Gastroesophageal sphincter (tissue), 4 donors: ENCODE measurements at regions not wholly inside any gene's neighbourhood (a gene's known extent, or its start where the extent isn't known, plus 50 kb on each side); places are given as distances from the start of the nearest gene placed in this dataset.

Experiments
- ATAC-seq: fragments of 150-250 bp; one replicate; pipeline ENCODE4 v1.9.1; 2016; ENCODE audit warnings: mild to moderate bottlenecking, moderate library complexity
- H3K27ac ChIP-seq, 4 donors: fragments of 200-600 bp; sonication (generic) in 3 of 4; 1 replicate in 3 of 4; 2 replicates in 1 of 4; pipeline ENCODE4 v1.5.1; 2016 to 2019
- H3K27me3 ChIP-seq: fragments of 200-600 bp; sonication (generic); one replicate; pipeline ENCODE4 v1.5.1; 2019
- H3K36me3 ChIP-seq, 2 donors: fragments of 200-600 bp; sonication (generic); one replicate each; pipeline ENCODE4 v1.5.1; 2019; ENCODE audit warnings: control low read depth in 1 of 2
- H3K4me1 ChIP-seq, 3 donors: fragments of 200-600 bp; sonication (generic); 1 replicate in 2 of 3; 2 replicates in 1 of 3; pipeline ENCODE4 v1.5.1; 2016 to 2019; ENCODE audit warnings: control low read depth in 2 of 3
- H3K4me3 ChIP-seq, 2 donors: fragments of 200-600 bp; sonication (generic); one replicate each; pipeline ENCODE4 v1.5.1; 2019; ENCODE audit warnings: mild to moderate bottlenecking in 1 of 2, moderate library complexity in 1 of 2
- H3K9me3 ChIP-seq, 3 donors: fragments of 200-600 bp; sonication (generic); one replicate each; pipeline ENCODE4 v1.5.1; 2017 to 2019; ENCODE audit warnings: control low read depth in 2 of 3
- EP300 ChIP-seq: sonication (generic); formaldehyde crosslinking; IDR thresholded peaks from one replicate; pipeline ENCODE4 v1.6.1; 2017; ENCODE audit warnings: antibody characterized with exemption, mild to moderate bottlenecking
- POLR2A ChIP-seq, 2 donors: fragments of 450-650 bp; IDR thresholded peaks; one replicate each; pipeline ENCODE4 v1.6.1; 2017; ENCODE audit warnings: antibody characterized with exemption in 2 of 2, mild to moderate bottlenecking in 2 of 2, moderate library complexity in 1 of 2
- POLR2AphosphoS5 ChIP-seq: sonication (generic); formaldehyde crosslinking; IDR thresholded peaks from one replicate; pipeline ENCODE4 v1.6.1; 2017; ENCODE audit warnings: antibody characterized with exemption
- WGBS, 2 donors: methylation state at CpG; one replicate each; pipeline ENCODE4 v1.1.5; 2018; ENCODE audit warnings: low coverage in 1 of 2; 5-methylcytosine and 5-hydroxymethylcytosine counted together
- TF ChIP-seq, protein P1 (sequence below), 4 experiments: fragments of 200-600 bp in 2 of 4; fragments of 450-650 bp in 2 of 4; sonication (generic) in 1 of 4; IDR thresholded peaks; one replicate each; pipeline ENCODE4 v1.5.1; 2017 to 2019; ENCODE audit warnings: antibody characterized with exemption in 4 of 4, mild to moderate bottlenecking in 2 of 4, moderate library complexity in 2 of 4

- H3K4me3 ChIP-seq = no peak overlapping the region
- TF ChIP-seq POLR2A (IDR thresholded peaks at IDR 0.05) = no peak
- no peak for TF ChIP-seq POLR2AphosphoS5
- no peak for TF ChIP-seq EP300
- TF ChIP-seq, protein P1, sequence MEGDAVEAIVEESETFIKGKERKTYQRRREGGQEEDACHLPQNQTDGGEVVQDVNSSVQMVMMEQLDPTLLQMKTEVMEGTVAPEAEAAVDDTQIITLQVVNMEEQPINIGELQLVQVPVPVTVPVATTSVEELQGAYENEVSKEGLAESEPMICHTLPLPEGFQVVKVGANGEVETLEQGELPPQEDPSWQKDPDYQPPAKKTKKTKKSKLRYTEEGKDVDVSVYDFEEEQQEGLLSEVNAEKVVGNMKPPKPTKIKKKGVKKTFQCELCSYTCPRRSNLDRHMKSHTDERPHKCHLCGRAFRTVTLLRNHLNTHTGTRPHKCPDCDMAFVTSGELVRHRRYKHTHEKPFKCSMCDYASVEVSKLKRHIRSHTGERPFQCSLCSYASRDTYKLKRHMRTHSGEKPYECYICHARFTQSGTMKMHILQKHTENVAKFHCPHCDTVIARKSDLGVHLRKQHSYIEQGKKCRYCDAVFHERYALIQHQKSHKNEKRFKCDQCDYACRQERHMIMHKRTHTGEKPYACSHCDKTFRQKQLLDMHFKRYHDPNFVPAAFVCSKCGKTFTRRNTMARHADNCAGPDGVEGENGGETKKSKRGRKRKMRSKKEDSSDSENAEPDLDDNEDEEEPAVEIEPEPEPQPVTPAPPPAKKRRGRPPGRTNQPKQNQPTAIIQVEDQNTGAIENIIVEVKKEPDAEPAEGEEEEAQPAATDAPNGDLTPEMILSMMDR (IDR thresholded peaks at IDR 0.05) = no peak
- H3K36me3 ChIP-seq = no peaks in the 10 kb centered on the region
- H3K27ac ChIP-seq = no peak overlapping the region
- peaks cover 0 to 9% (median 0%) of the 10 kb centered on the region in 3 donors for H3K4me1 ChIP-seq
- 47 to 52% methylated on average over 9 to 11 of the region's 11 CpGs for WGBS, 2 donors
- no peaks in the 10 kb centered on the region for H3K9me3 ChIP-seq
- H3K27me3 ChIP-seq = no peaks in the 10 kb centered on the region
- ATAC-seq = no peak
These were observed 143.9 kb downstream of the KCNJ2 start for GRCh38 chr17:70313086-70313852.

DNA sequence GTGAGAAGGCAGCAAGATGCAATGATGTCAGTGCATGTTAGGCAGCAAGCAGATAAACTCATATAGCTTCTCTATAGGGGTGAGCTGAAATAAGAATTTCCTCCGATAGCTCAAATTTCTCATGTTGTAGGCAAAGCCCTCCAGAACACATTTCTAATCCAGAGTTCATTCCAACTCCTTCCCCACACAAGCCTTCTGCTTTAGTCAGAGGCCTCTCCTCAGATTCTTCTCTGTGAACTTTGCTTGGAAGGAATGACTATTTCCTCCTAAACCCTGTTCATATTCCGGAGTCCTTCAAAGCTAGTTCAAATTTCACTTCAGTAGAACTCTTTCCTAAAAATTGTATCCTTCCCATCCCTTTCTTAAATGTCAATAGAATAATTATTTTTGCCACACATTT, 144.8 kb downstream of the KCNJ2 start:
- no peak for ATAC-seq
- Histone ChIP-seq H3K36me3 (no peaks in the 10 kb centered on the region), H3K4me1 (peaks cover 0 to 9% (median 0%) of the 10 kb centered on the region in 3 donors), H3K27me3 (no peaks in the 10 kb centered on the region), H3K27ac (no peak overlapping the region), H3K9me3 (no peaks in the 10 kb centered on the region), H3K4me3 (no peak overlapping the region)
- 67 to 75% methylated on average over 2 of the region's 2 CpGs for WGBS, 2 donors
- no peak for TF ChIP-seq EP300

GRCh38 chr17:70314506-70314905, 145.2 kb downstream of the KCNJ2 start:
- Histone ChIP-seq H3K36me3 (no peaks in the 10 kb centered on the region), H3K27me3 (no peaks in the 10 kb centered on the region), H3K4me3 (no peak overlapping the region), H3K9me3 (no peaks in the 10 kb centered on the region), H3K27ac (no peak overlapping the region), H3K4me1 (peaks cover 0 to 9% (median 0%) of the 10 kb centered on the region in 3 donors)
- TF ChIP-seq POLR2A (IDR thresholded peaks at IDR 0.05) (no peak), EP300 (no peak), POLR2AphosphoS5 (no peak)
- TF ChIP-seq, protein P1 (IDR thresholded peaks at IDR 0.05) = no peak
- 80% methylated on average over 6 of the region's 6 CpGs; no CpG with 5 or more reads in 1 of the 2 donors for WGBS, 2 donors
- ATAC-seq = no peak

DNA sequence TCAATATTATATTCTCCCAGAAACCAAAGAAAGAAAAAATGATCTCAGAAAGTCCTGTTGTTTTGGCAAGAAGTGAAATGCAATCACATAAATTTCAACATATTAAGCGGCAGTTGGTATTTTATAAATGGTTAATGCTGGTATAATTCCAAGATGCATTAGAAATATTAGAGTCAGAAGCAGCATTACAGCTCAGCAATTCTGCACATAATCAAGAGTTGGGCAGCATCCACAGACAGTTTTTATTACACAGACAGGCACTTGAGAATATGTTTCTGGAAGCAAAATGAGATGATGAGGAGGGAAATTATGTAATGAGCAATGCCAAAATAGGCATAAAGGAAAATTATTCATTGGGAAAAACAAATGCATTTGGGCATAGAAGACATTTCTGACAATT, 148.1 kb downstream of the KCNJ2 start:
- no peak for TF ChIP-seq EP300
- TF ChIP-seq, protein P1 (IDR thresholded peaks at IDR 0.05) = no peak
- TF ChIP-seq POLR2A (IDR thresholded peaks at IDR 0.05) = no peak
- TF ChIP-seq POLR2AphosphoS5 = no peak
- 33 to 45% methylated on average over 1 of the region's 1 CpG for WGBS, 2 donors
- H3K4me1 ChIP-seq = peaks cover 0 to 9% (median 0%) of the 10 kb centered on the region in 3 donors
- no peak for ATAC-seq
- no peak overlapping the region for H3K27ac ChIP-seq
- H3K9me3 ChIP-seq = no peaks in the 10 kb centered on the region
- no peaks in the 10 kb centered on the region for H3K27me3 ChIP-seq
- no peak overlapping the region for H3K4me3 ChIP-seq
- H3K36me3 ChIP-seq = no peaks in the 10 kb centered on the region

GRCh38 chr17:70318051-70318450, 148.7 kb downstream of the KCNJ2 start:
- no peak for ATAC-seq
- no peak overlapping the region for H3K4me3 ChIP-seq
- H3K9me3 ChIP-seq = no peaks in the 10 kb centered on the region
- H3K4me1 ChIP-seq = peaks cover 0 to 9% (median 0%) of the 10 kb centered on the region in 3 donors
- no peaks in the 10 kb centered on the region for H3K27me3 ChIP-seq
- TF ChIP-seq POLR2A (IDR thresholded peaks at IDR 0.05) (no peak), EP300 (no peak), POLR2AphosphoS5 (no peak)
- TF ChIP-seq, protein P1 (IDR thresholded peaks at IDR 0.05) = no peak
- H3K27ac ChIP-seq = no peak overlapping the region
- H3K36me3 ChIP-seq = no peaks in the 10 kb centered on the region
- 37 to 67% methylated on average over 3 of the region's 3 CpGs for WGBS, 2 donors
